ENCODE measurements at regions not wholly inside any gene's neighbourhood (a gene's known extent, or its start where the extent isn't known, plus 50 kb on each side); places are given as distances from the start of the nearest gene placed in this dataset.
"Not testable (repeated sequence)": the region's sequence is repeated elsewhere in the genome, so short reads cannot be mapped to it uniquely, and the experiment has no call there.

GRCh38 chrX:137882960-137883359 lies 317.0 kb downstream of the ZIC3 start:
- DNase-seq (ENCODE audit: low read depth in 2 of 2), result no peak

GRCh38 chrX:137884813-137885212 lies 318.9 kb downstream of the ZIC3 start:
- DNase-seq (ENCODE audit: low read depth in 2 of 2), result not testable (repeated sequence)

GRCh38 chrX:137891431-137891830 lies 325.5 kb downstream of the ZIC3 start:
- DNase-seq (ENCODE audit: low read depth in 2 of 2), result no peak

GRCh38 chrX:137896123-137896522 lies 330.2 kb downstream of the ZIC3 start:
- DNase-seq (ENCODE audit: low read depth in 2 of 2), result no peak

- DNase-seq (ENCODE audit: low read depth in 2 of 2), result no peak
These were observed 349.5 kb downstream of the ZIC3 start for GRCh38 chrX:137915466-137915865.

- no peak for DNase-seq (ENCODE audit: low read depth in 2 of 2)
These were observed 350.3 kb downstream of the ZIC3 start for GRCh38 chrX:137916090-137916746.

- no peak for DNase-seq (ENCODE audit: low read depth in 2 of 2)
These were observed 360.2 kb downstream of the ZIC3 start for GRCh38 chrX:137926090-137926489.

GRCh38 chrX:137929951-137930350 lies 364.0 kb downstream of the ZIC3 start:
- DNase-seq (ENCODE audit: low read depth in 2 of 2), result no peak

- DNase-seq (ENCODE audit: low read depth in 2 of 2), result no peak
These were observed 364.6 kb downstream of the ZIC3 start for GRCh38 chrX:137930533-137930932.

GRCh38 chrX:137934214-137934613 lies 368.3 kb downstream of the ZIC3 start:
- not testable (repeated sequence) for DNase-seq (ENCODE audit: low read depth in 2 of 2)

- DNase-seq (ENCODE audit: low read depth in 2 of 2), result not testable (repeated sequence)
These were observed 369.0 kb downstream of the ZIC3 start for GRCh38 chrX:137934887-137935286.

GRCh38 chrX:137945470-137945869 lies 379.5 kb downstream of the ZIC3 start:
- no peak for DNase-seq (ENCODE audit: low read depth in 2 of 2)

GRCh38 chrX:137969191-137969590 lies 403.3 kb downstream of the ZIC3 start:
- no peak for DNase-seq (ENCODE audit: low read depth in 2 of 2)

GRCh38 chrX:137982472-137983172 lies 416.7 kb downstream of the ZIC3 start:
- DNase-seq (ENCODE audit: low read depth in 2 of 2), result no peak

- DNase-seq (ENCODE audit: low read depth in 2 of 2), result no peak
These were observed 422.5 kb downstream of the ZIC3 start for GRCh38 chrX:137988470-137988869.

GRCh38 chrX:137998619-137999018 lies 432.7 kb downstream of the ZIC3 start:
- no peak for DNase-seq (ENCODE audit: low read depth in 2 of 2)

GRCh38 chrX:137999071-137999470 lies 433.1 kb downstream of the ZIC3 start:
- DNase-seq (ENCODE audit: low read depth in 2 of 2), result no peak

GRCh38 chrX:137999552-137999951 lies 433.6 kb downstream of the ZIC3 start:
- no peak for DNase-seq (ENCODE audit: low read depth in 2 of 2)

GRCh38 chrX:138001226-138001625 lies 435.3 kb downstream of the ZIC3 start:
- no peak for DNase-seq (ENCODE audit: low read depth in 2 of 2)

GRCh38 chrX:138006180-138006579 lies 440.3 kb downstream of the ZIC3 start:
- no peak for DNase-seq (ENCODE audit: low read depth in 2 of 2)

- DNase-seq (ENCODE audit: low read depth in 2 of 2), result no peak
These were observed 442.4 kb downstream of the ZIC3 start for GRCh38 chrX:138008281-138008680.

GRCh38 chrX:138011468-138011867 lies 445.5 kb downstream of the ZIC3 start:
- DNase-seq (ENCODE audit: low read depth in 2 of 2), result no peak

GRCh38 chrX:138014577-138014976 lies 448.6 kb downstream of the ZIC3 start:
- no peak for DNase-seq (ENCODE audit: low read depth in 2 of 2)
